ENCODE measurements at regions not wholly inside any gene's neighbourhood (a gene's known extent, or its start where the extent isn't known, plus 50 kb on each side); places are given as distances from the start of the nearest gene placed in this dataset.
A peak's percentile ranks its signal among the peaks of the same experiment; 100 is the strongest.
"Not testable (repeated sequence)": the region's sequence is repeated elsewhere in the genome, so short reads cannot be mapped to it uniquely, and the experiment has no call there.

GRCh38 chr9:94182532-94182931 lies 76.6 kb upstream of the ZNF169 start:
- Mint-ChIP-seq H3K27ac (peak overlapping the region in 6 of 9 donors; percentile 16 to 86 (median 50)), H3K27me3 (no peaks in the 10 kb centered on the region), H3K4me1 (peaks cover 9 to 44% (median 37%) of the 10 kb centered on the region in 7 donors), H3K4me3 (no peak overlapping the region), H3K36me3 (peaks cover 0 to 21% (median 4%) of the 10 kb centered on the region in 5 donors), H3K9me3 (no peaks in the 10 kb centered on the region)
- ChIA-PET CTCF (no interaction called here), POLR2A (interaction anchor here (0.6 kb wide), 1 partner anchor 8 kb away, joined by 3 read pairs; no protein-coding TSS in a partner anchor)
- no peaks in the 10 kb centered on the region for H3K27me3 ChIP-seq (ENCODE audit: control insufficient read depth in 2 of 2, insufficient read depth in 2 of 2, low read length in 2 of 2)
- no peak overlapping the region for H3K4me3 ChIP-seq (ENCODE audit: low read length)
- DNase-seq (no peak), ATAC-seq (no peak)
- no peaks in the 10 kb centered on the region for H3K9me3 ChIP-seq (ENCODE audit: control insufficient read depth in 2 of 3, low read length in 3 of 3)
- H3K27ac ChIP-seq (ENCODE audit: low read depth, low read length): no peak overlapping the region
- no peaks in the 10 kb centered on the region for H3K4me1 ChIP-seq (ENCODE audit: control insufficient read depth in 2 of 2, insufficient read depth in 2 of 2, low read length in 2 of 2)
- peaks cover 0 to 4% (median 0%) of the 10 kb centered on the region in 3 experiments for H3K36me3 ChIP-seq (ENCODE audit: control insufficient read depth in 2 of 3, insufficient read depth in 3 of 3, low read length in 3 of 3)
- intact Hi-C loops (cut with micrococcal nuclease): no loop called here

DNA sequence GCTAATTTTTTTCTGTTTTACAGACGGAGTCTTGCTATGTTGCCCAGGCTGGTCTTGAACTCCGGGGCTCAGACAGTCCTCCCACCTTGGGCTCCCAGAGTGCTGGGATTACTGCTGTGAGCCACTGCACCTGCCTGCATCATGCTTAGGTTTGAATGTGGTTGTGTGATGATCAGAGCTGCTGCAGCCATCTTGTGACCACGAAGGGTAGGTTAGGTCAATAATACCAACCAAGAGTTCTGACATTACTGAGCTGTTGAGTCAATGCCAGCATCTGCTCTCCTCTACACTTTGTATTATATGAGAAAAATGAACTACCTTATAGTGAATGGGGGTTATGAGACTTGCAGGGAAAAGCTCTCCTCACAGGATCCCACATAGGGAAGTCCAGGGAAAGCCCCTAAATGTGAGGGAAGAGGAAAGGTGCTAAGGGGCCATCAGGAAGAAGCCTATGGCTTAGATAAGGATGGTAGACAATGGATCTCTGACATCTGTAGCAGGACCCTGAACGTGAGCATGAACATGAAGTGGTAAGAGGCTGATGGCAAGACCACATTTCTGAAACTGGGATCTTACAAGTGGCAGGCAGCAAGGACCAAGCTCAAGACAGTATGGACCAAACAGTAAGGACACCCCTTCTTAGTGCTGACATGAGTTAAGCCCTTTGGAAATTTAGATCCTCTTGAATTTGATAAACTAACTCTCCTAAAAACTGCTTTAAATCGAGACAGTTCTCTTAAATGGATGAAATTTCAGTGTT lies 75.7 kb upstream of the ZNF169 start:
- peaks cover 0 to 4% (median 0%) of the 10 kb centered on the region in 3 experiments for H3K36me3 ChIP-seq (ENCODE audit: control insufficient read depth in 2 of 3, insufficient read depth in 3 of 3, low read length in 3 of 3)
- H3K27ac Mint-ChIP-seq: peak overlapping the region in 4 of 9 donors; percentile 24 to 72 (median 60)
- DNase-seq (no peak), ATAC-seq (no peak)
- H3K4me1 Mint-ChIP-seq: peaks cover 9 to 44% (median 34%) of the 10 kb centered on the region in 7 donors
- peaks cover 0 to 3% (median 0%) of the 10 kb centered on the region in 11 donors for H3K9me3 Mint-ChIP-seq
- H3K27me3 ChIP-seq (ENCODE audit: control insufficient read depth in 2 of 2, insufficient read depth in 2 of 2, low read length in 2 of 2): no peaks in the 10 kb centered on the region
- POLR2A ChIA-PET: no interaction called here
- H3K4me3 Mint-ChIP-seq: no peak overlapping the region
- H3K4me1 ChIP-seq (ENCODE audit: control insufficient read depth in 2 of 2, insufficient read depth in 2 of 2, low read length in 2 of 2): no peaks in the 10 kb centered on the region
- intact Hi-C loops (cut with micrococcal nuclease): no loop called here
- H3K27me3 Mint-ChIP-seq: no peaks in the 10 kb centered on the region
- H3K27ac ChIP-seq (ENCODE audit: low read depth, low read length): no peak overlapping the region
- CTCF ChIA-PET: no interaction called here
- no peaks in the 10 kb centered on the region for H3K9me3 ChIP-seq (ENCODE audit: control insufficient read depth in 2 of 3, low read length in 3 of 3)
- peaks cover 0 to 29% (median 8%) of the 10 kb centered on the region in 5 donors for H3K36me3 Mint-ChIP-seq
- no peak overlapping the region for H3K4me3 ChIP-seq (ENCODE audit: low read length)

DNA sequence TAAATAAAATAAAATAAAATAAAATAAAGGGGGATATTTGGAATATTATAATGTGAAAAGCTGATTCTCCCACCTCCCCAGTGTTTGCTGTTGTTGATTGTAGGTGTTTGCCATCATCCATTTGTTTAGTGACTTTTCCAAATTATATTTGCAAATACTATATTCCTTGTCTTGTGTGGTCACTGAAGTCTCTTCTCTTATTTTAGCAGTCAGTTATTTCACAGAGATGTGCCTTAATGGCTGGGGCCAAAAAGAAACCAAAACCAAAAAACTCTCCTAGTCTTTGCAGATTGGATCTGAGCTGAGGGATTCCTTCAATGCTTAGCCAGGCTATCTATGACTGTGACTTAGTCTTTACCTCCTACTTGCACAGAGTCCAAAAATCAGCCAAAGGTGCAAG lies 70.9 kb upstream of the ZNF169 start:
- no peaks in the 10 kb centered on the region for H3K9me3 ChIP-seq (ENCODE audit: control insufficient read depth in 2 of 3, low read length in 3 of 3)
- no peaks in the 10 kb centered on the region for H3K27me3 ChIP-seq (ENCODE audit: control insufficient read depth in 2 of 2, insufficient read depth in 2 of 2, low read length in 2 of 2)
- H3K27ac ChIP-seq (ENCODE audit: low read depth, low read length): no peak overlapping the region
- no peaks in the 10 kb centered on the region for H3K4me1 ChIP-seq (ENCODE audit: control insufficient read depth in 2 of 2, insufficient read depth in 2 of 2, low read length in 2 of 2)
- H3K27me3 Mint-ChIP-seq: no peaks in the 10 kb centered on the region
- ChIA-PET POLR2A (no interaction called here), CTCF (interaction anchor here (1.9 kb wide), 1 partner anchor 25 kb away, joined by 7 read pairs; no protein-coding TSS in a partner anchor)
- no peak for DNase-seq
- H3K9me3 Mint-ChIP-seq: peaks cover 4 to 27% (median 10%) of the 10 kb centered on the region in 11 donors
- no peak for ATAC-seq
- no peak overlapping the region for H3K4me3 Mint-ChIP-seq
- H3K36me3 Mint-ChIP-seq: peaks cover 4 to 57% (median 32%) of the 10 kb centered on the region in 5 donors
- H3K4me1 Mint-ChIP-seq: peaks cover 0 to 18% (median 7%) of the 10 kb centered on the region in 7 donors
- peaks cover 0 to 3% (median 0%) of the 10 kb centered on the region in 3 experiments for H3K36me3 ChIP-seq (ENCODE audit: control insufficient read depth in 2 of 3, insufficient read depth in 3 of 3, low read length in 3 of 3)
- H3K27ac Mint-ChIP-seq: peak overlapping the region in 1 of 9 donors; percentile 17
- H3K4me3 ChIP-seq (ENCODE audit: low read length): no peak overlapping the region
- intact Hi-C loops (cut with micrococcal nuclease): no loop called here

- POLR2A ChIA-PET: interaction anchor here (0.7 kb wide), 1 partner anchor 165 kb away, joined by 4 read pairs; no protein-coding TSS in a partner anchor
- intact Hi-C loops (cut with micrococcal nuclease): loop anchor here in 1 of 2 donors (10.0 kb wide), 1 partner anchor 57 kb away; no protein-coding TSS in a partner anchor
- H3K4me3 Mint-ChIP-seq; H3K4me1 ChIP-seq (ENCODE audit: control insufficient read depth in 2 of 2, insufficient read depth in 2 of 2, low read length in 2 of 2); ATAC-seq; CTCF ChIA-PET; DNase-seq; H3K27ac ChIP-seq (ENCODE audit: low read depth, low read length); H3K4me3 ChIP-seq (ENCODE audit: low read length); H3K36me3 ChIP-seq (ENCODE audit: control insufficient read depth in 2 of 3, insufficient read depth in 3 of 3, low read length in 3 of 3); H3K27me3 Mint-ChIP-seq; H3K27me3 ChIP-seq (ENCODE audit: control insufficient read depth in 2 of 2, insufficient read depth in 2 of 2, low read length in 2 of 2): not testable (repeated sequence)
- Mint-ChIP-seq H3K9me3 (peaks cover 9 to 58% (median 30%) of the 10 kb centered on the region in 11 donors), H3K27ac (peak overlapping the region in 1 of 9 donors; percentile 13), H3K4me1 (peaks cover 0 to 13% (median 0%) of the 10 kb centered on the region in 7 donors), H3K36me3 (peaks cover 13 to 68% (median 53%) of the 10 kb centered on the region in 5 donors)
- H3K9me3 ChIP-seq (ENCODE audit: control insufficient read depth in 2 of 3, low read length in 3 of 3): peaks cover 0 to 16% (median under 1%) of the 10 kb centered on the region in 3 experiments
These were observed 67.4 kb upstream of the ZNF169 start for GRCh38 chr9:94191706-94192105.

DNA sequence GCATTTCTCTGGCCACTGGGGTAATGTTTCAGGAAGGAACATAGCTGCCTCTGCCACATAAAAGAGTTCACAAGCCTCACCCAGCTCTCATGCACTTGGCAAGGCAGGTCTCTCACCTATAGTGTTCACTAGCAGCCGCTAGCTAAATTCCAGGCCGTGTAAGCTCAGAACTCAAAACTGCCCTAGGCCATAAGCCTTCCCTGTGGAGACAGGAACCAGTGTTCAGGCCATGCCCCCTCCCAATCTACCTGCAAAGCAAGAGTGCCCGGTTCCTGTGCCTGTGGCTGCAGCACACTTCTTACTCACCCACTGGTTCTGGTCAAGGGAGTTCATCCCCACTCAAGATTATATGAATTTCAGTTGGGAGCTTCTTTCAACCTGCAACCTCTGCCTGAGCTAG lies 60.7 kb upstream of the ZNF169 start:
- no peak overlapping the region for H3K27ac Mint-ChIP-seq
- peaks cover 15 to 48% (median 39%) of the 10 kb centered on the region in 5 donors for H3K36me3 Mint-ChIP-seq
- no peak overlapping the region for H3K4me3 ChIP-seq (ENCODE audit: low read length)
- DNase-seq: no peak
- no peaks in the 10 kb centered on the region for H3K4me1 ChIP-seq (ENCODE audit: control insufficient read depth in 2 of 2, insufficient read depth in 2 of 2, low read length in 2 of 2)
- no peak overlapping the region for H3K27ac ChIP-seq (ENCODE audit: low read depth, low read length)
- H3K4me3 Mint-ChIP-seq: no peak overlapping the region
- no peak for ATAC-seq
- intact Hi-C loops (cut with micrococcal nuclease): loop anchor here in 1 of 2 donors (10.0 kb wide), 1 partner anchor 64 kb away; no protein-coding TSS in a partner anchor
- peaks cover 0 to 6% (median 0%) of the 10 kb centered on the region in 7 donors for H3K4me1 Mint-ChIP-seq
- H3K27me3 Mint-ChIP-seq: no peaks in the 10 kb centered on the region
- H3K36me3 ChIP-seq (ENCODE audit: control insufficient read depth in 2 of 3, insufficient read depth in 3 of 3, low read length in 3 of 3): no peaks in the 10 kb centered on the region
- peaks cover 0 to 21% (median 3%) of the 10 kb centered on the region in 3 experiments for H3K9me3 ChIP-seq (ENCODE audit: control insufficient read depth in 2 of 3, low read length in 3 of 3)
- peaks cover 3 to 40% (median 24%) of the 10 kb centered on the region in 11 donors for H3K9me3 Mint-ChIP-seq
- ChIA-PET CTCF (interaction anchor here (1.0 kb wide), 1 partner anchor 134 kb away, joined by 3 read pairs; no protein-coding TSS in a partner anchor), POLR2A (no interaction called here)
- H3K27me3 ChIP-seq (ENCODE audit: control insufficient read depth in 2 of 2, insufficient read depth in 2 of 2, low read length in 2 of 2): no peaks in the 10 kb centered on the region

DNA sequence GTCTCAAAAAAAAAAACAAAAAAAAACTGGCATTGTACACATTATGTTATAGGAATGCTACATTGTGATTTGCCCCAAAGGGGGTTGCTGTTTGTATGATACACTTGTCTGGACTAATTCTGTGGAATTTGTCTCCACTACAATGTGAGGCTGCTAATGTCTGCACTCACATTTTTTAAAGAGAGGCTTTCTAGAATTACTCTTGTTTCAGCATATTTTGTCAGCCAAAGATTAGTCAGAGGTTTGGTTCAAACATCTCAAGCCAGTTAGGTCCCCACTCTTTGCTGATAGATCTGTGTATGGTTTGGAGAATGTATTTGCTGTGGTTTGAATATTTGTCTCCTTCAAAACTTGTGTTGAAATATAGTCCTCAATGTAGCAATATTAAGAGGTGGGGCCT lies 59.3 kb upstream of the ZNF169 start:
- intact Hi-C loops (cut with micrococcal nuclease): loop anchor here in 1 of 2 donors (10.0 kb wide), 1 partner anchor 65 kb away; no protein-coding TSS in a partner anchor
- Histone ChIP-seq H3K27ac (ENCODE audit: low read depth, low read length) (no peak overlapping the region), H3K36me3 (ENCODE audit: control insufficient read depth in 2 of 3, insufficient read depth in 3 of 3, low read length in 3 of 3) (no peaks in the 10 kb centered on the region), H3K4me3 (ENCODE audit: low read length) (no peak overlapping the region), H3K9me3 (ENCODE audit: control insufficient read depth in 2 of 3, low read length in 3 of 3) (peaks cover 0 to 25% (median 3%) of the 10 kb centered on the region in 3 experiments), H3K27me3 (ENCODE audit: control insufficient read depth in 2 of 2, insufficient read depth in 2 of 2, low read length in 2 of 2) (no peaks in the 10 kb centered on the region), H3K4me1 (ENCODE audit: control insufficient read depth in 2 of 2, insufficient read depth in 2 of 2, low read length in 2 of 2) (no peaks in the 10 kb centered on the region)
- no peak overlapping the region for H3K4me3 Mint-ChIP-seq
- peak overlapping the region in 1 of 9 donors; percentile 27 for H3K27ac Mint-ChIP-seq
- H3K9me3 Mint-ChIP-seq: peaks cover 0 to 40% (median 24%) of the 10 kb centered on the region in 11 donors
- no peak for ATAC-seq
- ChIA-PET CTCF (interaction anchor here (1.0 kb wide), 1 partner anchor 13 kb away, joined by 3 read pairs; no protein-coding TSS in a partner anchor), POLR2A (no interaction called here)
- DNase-seq: no peak
- H3K4me1 Mint-ChIP-seq: peaks cover 0 to 6% (median 0%) of the 10 kb centered on the region in 7 donors
- peaks cover 0 to 7% (median 0%) of the 10 kb centered on the region in 5 donors for H3K27me3 Mint-ChIP-seq
- H3K36me3 Mint-ChIP-seq: peaks cover 11 to 38% (median 27%) of the 10 kb centered on the region in 5 donors
